GM21360 (cell line): ENCODE measurements at regions not wholly inside any gene's neighbourhood (a gene's known extent, or its start where the extent isn't known, plus 50 kb on each side); places are given as distances from the start of the nearest gene placed in this dataset.

ENCODE experiments used
- ATAC-seq: cut with Tn5 transposase; IDR thresholded peaks from one replicate; pipeline ENCODE4 v1.9.1; 2021; ENCODE audit warnings: mild to moderate bottlenecking, moderate library complexity; ENCODE audit not compliant: unreplicated experiment

DNA sequence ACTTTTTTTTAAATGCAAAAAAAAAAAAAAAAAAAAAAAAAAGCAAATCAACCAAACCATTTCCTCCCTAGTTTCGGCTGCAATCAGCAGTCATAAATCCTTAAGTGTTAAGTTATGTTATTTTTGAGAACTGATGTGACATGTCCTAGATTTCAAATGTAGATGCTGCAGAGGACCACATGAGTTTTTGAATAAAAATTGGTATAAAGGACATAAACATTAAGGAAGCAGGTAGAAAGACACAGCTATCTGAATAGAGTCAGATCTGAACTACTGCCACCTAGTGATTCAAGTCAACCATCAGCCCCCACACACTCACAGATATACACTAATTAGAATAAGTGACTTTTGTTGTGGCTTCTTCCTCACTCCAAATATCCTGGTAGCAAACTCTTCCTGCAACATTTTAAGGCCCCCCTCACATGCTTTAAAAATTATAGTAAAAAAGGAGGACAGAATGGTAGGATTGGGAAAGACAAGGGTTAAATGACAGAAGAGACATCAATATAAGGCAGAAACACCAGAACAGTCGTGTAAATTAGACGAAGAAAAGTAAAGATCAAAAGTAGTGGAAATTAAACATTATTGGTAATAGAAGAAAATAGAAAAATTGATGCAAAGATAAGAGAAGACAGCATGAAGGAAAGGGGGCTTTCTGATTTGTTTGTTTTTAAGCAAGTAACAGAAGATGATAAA is 394.5 kb upstream of the ATP2B1 start:
- ATAC-seq, result no peak

- ATAC-seq, result no peak
Observed at GRCh38 chr12:90100579-90100978, 391.9 kb upstream of the ATP2B1 start.

GRCh38 chr12:90099288-90099687 is 390.6 kb upstream of the ATP2B1 start:
- no peak for ATAC-seq

GRCh38 chr12:90098132-90098779 is 389.6 kb upstream of the ATP2B1 start:
- no peak for ATAC-seq

DNA sequence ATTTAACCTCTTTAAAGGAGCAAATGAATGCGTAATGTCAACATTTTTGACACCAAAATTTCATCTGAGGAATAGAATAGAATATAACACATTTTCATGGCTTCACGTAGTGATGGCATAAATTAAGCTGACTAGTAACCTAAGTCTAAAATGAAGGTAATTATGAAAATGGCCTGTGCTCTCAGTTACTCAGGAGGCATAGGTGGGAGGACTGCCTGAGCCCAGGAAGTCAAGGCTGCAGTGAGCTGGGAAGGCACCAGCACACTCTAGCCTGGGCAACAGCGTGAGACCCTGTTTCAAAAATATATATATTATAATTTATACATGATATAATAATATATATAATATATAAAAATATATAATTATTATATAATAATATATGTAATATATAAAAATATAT is 383.2 kb upstream of the ATP2B1 start:
- ATAC-seq, result no peak

GRCh38 chr12:90090929-90091651 is 382.5 kb upstream of the ATP2B1 start:
- ATAC-seq, result no peak

GRCh38 chr12:90086281-90086680 is 377.6 kb upstream of the ATP2B1 start:
- ATAC-seq, result no peak

DNA sequence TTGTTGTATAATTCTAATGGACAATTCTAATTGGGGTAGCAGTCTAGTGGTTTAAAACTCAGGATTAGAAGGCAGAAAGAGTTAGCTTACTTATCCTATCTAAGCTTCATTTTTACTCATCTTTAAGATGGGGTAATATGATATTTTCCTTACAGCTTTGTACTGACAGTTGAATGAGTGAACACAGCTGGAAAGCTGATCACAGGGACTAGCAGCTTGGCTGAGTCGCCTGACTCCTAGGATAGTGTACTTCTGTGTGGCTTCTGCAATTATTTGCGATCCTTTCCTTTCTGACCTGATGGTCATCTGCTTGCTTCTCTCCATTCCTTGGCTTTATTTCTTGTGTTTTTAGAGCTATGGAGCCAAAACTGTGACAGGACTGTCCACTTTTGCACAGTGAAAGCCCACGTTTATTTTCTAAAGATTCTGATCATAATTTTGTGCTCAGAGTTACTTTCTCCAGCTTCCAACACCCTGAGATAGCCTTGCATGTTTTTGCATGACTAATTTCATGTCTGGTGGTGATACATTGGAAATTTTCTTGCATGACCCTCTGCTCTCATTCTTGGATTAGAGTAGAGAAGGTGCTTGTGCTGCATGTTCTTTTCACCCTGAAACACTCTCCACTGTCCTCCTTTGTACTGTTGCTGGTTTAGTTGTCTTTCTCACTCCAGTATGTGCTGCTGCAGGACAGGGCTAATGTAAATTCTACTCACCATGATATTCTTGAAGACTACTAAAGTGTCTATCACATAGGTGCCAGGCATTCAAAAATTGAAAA is 377.0 kb upstream of the ATP2B1 start:
- no peak for ATAC-seq

GRCh38 chr12:90084018-90084417 is 375.4 kb upstream of the ATP2B1 start:
- no peak for ATAC-seq

DNA sequence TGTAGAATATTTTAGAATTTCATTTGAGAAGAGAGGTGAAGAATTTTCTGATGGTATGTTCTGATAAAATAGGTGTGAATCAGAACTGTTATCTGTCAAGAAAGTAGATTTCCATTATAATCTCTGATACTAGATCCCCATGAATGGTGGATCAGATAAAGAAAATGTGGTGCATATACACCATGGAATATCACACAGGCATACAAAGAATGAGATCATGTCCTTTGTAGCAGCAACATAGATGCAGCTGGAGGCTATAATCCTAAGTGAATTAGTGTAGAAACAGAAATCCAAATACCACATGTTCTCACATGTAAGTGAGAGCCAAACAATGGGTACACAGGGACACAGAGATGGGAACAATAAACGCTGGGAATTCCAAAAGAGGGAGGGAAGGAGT is 372.0 kb upstream of the ATP2B1 start:
- ATAC-seq, result no peak

GRCh38 chr12:90079529-90080210 is 371.0 kb upstream of the ATP2B1 start:
- ATAC-seq, result no peak

DNA sequence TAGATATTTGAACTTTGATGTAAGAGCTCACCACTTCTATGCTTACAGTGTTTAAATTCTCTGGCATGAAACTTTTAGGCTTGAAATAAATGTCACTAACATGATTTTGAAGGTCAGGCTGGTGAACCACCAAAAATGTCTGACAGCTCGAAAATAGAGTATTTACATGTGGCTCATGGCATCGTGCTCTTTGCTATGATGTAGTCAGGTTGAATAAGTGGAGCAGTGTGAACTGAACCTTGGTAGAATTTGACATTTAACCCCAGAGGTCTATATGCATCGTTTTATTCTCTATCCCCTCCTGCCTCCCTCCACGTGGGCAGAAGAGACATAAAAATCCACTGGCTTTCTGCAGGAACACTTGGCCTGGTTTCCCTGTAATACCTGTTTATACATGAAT is 369.7 kb upstream of the ATP2B1 start:
- no peak for ATAC-seq

GRCh38 chr12:90077756-90078155 is 369.1 kb upstream of the ATP2B1 start:
- no peak for ATAC-seq

DNA sequence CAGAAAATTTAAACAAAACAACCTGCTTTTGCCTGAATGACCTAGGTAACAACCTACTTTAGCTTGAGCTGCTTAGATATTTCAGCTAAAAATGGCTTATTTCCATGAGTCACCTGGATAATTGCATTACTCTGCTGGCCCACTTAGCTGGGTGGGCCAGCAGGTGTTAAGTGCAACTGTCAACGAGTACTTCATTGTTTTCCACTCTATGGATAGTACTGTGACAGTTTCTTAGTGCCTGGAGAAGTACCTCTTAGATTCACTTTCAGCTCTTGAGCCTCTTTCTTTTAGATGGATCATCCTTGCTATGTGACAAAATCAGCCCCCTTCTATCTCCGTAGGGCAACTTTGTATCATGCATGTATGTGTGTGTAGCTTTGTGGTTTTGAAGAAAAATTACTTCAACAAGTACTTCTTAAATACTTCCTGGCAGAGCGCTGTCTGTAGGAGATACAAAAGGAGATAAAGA is 368.2 kb upstream of the ATP2B1 start:
- no peak for ATAC-seq

- no peak for ATAC-seq
Observed at GRCh38 chr12:90075685-90076084, 367.0 kb upstream of the ATP2B1 start.

- ATAC-seq, result no peak
Observed at GRCh38 chr12:90074086-90074485, 365.4 kb upstream of the ATP2B1 start.

GRCh38 chr12:90071996-90072395 is 363.4 kb upstream of the ATP2B1 start:
- ATAC-seq, result no peak

DNA sequence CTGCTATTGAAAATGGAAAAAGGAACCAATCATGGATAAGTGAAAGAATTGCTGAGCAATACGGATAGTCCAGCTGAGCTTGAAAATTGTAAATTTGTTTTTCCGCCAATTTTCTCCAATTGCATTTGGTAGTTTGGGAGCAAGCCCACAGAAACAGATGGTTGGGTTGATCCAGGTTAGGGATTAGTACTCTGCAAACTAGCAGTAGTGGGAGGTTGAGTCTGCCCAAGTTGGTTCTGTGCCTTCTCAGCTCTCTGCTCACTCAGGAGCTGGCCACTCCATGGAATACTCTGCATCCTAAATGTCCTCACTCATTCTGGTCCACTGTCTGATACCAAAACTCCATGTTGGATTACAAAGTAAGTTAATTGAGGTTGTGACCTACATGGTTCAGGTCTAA is 361.1 kb upstream of the ATP2B1 start:
- no peak for ATAC-seq

- ATAC-seq, result no peak
Observed at GRCh38 chr12:90067791-90068190, 359.2 kb upstream of the ATP2B1 start.
